DOHH2 (cell line): ENCODE measurements at regions not wholly inside any gene's neighbourhood (a gene's known extent, or its start where the extent isn't known, plus 50 kb on each side); places are given as distances from the start of the nearest gene placed in this dataset.

Source experiments
- H3F3A ChIP-seq: fragments of 200-600 bp; sonication (generic), shearing (Covaris generic); 2 replicates; pipeline ENCODE4 v1.6.0; 2016; ENCODE audit warnings: antibody characterized with exemption, mild to moderate bottlenecking; ENCODE audit not compliant: control insufficient read depth, insufficient read depth
- H3K27ac ChIP-seq: fragments of 200-600 bp; sonication (generic); 2 replicates; pipeline ENCODE4 v1.5.1; 2014; ENCODE audit warnings: low read depth, mild to moderate bottlenecking, low read length, moderate library complexity
- H3K27me3 ChIP-seq: fragments of 200-600 bp; sonication (generic); 2 replicates; pipeline ENCODE4 v1.6.1; 2014; ENCODE audit warnings: mild to moderate bottlenecking, low read length, mixed read lengths; ENCODE audit not compliant: control insufficient read depth
- H3K36me3 ChIP-seq: fragments of 200-600 bp; sonication (generic); 2 replicates; pipeline ENCODE4 v1.6.1; 2014; ENCODE audit warnings: mild to moderate bottlenecking, low read length, moderate library complexity, mixed read lengths; ENCODE audit not compliant: control insufficient read depth
- H3K4me1 ChIP-seq: fragments of 200-600 bp; sonication (generic); 2 replicates; pipeline ENCODE4 v1.6.1; 2014; ENCODE audit warnings: mild to moderate bottlenecking, low read length, mixed read lengths; ENCODE audit not compliant: control insufficient read depth
- H3K4me2 ChIP-seq: fragments of 200-600 bp; sonication (generic); 2 replicates; pipeline ENCODE4 v1.6.0; 2014; ENCODE audit warnings: mild to moderate bottlenecking, low read length, moderate library complexity
- H3K4me3 ChIP-seq: fragments of 200-600 bp; sonication (generic); 2 replicates; pipeline ENCODE4 v1.5.1; 2014; ENCODE audit warnings: mild to moderate bottlenecking, low read length, mixed read lengths
- H3K79me2 ChIP-seq: fragments of 200-600 bp; sonication (generic); 2 replicates; pipeline ENCODE4 v1.6.1; 2014; ENCODE audit warnings: mild to moderate bottlenecking, low read length, mixed read lengths; ENCODE audit not compliant: control insufficient read depth
- H3K9me2 ChIP-seq: fragments of 200-600 bp; sonication (generic); replicated peaks from 2 replicates; pipeline ENCODE4 v1.6.1; 2014; ENCODE audit warnings: mild to moderate bottlenecking, low read length, mixed read lengths; ENCODE audit not compliant: control insufficient read depth
- H3K9me3 ChIP-seq: fragments of 200-600 bp; sonication (generic); 2 replicates; pipeline ENCODE4 v1.6.1; 2014; ENCODE audit warnings: antibody characterized with exemption, low read length, mixed read lengths; ENCODE audit not compliant: control insufficient read depth, insufficient read depth
- H4K20me1 ChIP-seq: fragments of 200-600 bp; sonication (generic); 2 replicates; pipeline ENCODE4 v1.6.0; 2014; ENCODE audit warnings: low read depth, mild to moderate bottlenecking, antibody characterized with exemption, low read length, moderate library complexity; ENCODE audit not compliant: control insufficient read depth, insufficient read depth
- CTCF ChIP-seq: fragments of 200-600 bp; sonication (generic); IDR thresholded peaks from one replicate; pipeline ENCODE4 v1.5.1; 2014; ENCODE audit warnings: antibody characterized with exemption, mild to moderate bottlenecking, low read depth, low read length; ENCODE audit not compliant: poor library complexity, severe bottlenecking
- EZH2phosphoT487 ChIP-seq: fragments of 200-600 bp; sonication (generic); IDR thresholded peaks from 2 replicates; pipeline ENCODE4 v1.6.1; 2017; ENCODE audit warnings: borderline replicate concordance, mild to moderate bottlenecking, antibody characterized with exemption, low read length, moderate library complexity, mixed read lengths

- no peaks in the 10 kb centered on the region; the same call in 1 of the 2 replicates for H3K4me1 ChIP-seq
- H3K9me2 ChIP-seq = no peaks in the 10 kb centered on the region
- H3K79me2 ChIP-seq = no peaks in the 10 kb centered on the region
- H4K20me1 ChIP-seq = no peaks in the 10 kb centered on the region
- no peak overlapping the region for H3K27ac ChIP-seq
- TF ChIP-seq EZH2phosphoT487 (no peak), CTCF (no peak)
- H3K9me3 ChIP-seq = no peaks in the 10 kb centered on the region
- no peaks in the 10 kb centered on the region for H3K36me3 ChIP-seq
- H3K27me3 ChIP-seq = no peaks in the 10 kb centered on the region
- H3F3A ChIP-seq = no peaks in the 10 kb centered on the region
- H3K4me3 ChIP-seq = no peak overlapping the region
- no peak overlapping the region for H3K4me2 ChIP-seq
Measured at GRCh38 chr10:23885853-23886252, 323.1 kb upstream of the KIAA1217 start.

DNA sequence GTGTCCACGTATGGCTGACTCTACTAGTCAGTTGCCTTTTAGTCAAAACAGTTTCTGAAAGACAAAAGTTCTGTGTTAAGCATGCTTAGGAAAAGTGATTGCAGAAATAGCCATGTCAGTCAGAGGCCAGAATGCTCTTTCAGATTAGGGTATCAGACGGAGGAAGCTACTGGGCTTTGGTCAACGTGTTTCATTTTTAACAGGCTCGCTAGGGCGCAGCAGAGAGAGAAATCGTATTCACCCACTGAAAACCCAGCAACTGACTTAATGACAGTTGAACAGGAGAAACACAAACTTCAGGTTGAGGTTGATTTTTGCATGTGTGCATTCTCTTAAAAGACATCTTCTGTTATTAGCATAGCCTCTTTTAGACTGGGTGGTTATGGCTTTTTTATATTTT lies 322.6 kb upstream of the KIAA1217 start:
- Histone ChIP-seq H4K20me1 (no peaks in the 10 kb centered on the region), H3K79me2 (no peaks in the 10 kb centered on the region), H3K4me3 (no peak overlapping the region), H3K9me2 (no peaks in the 10 kb centered on the region), H3K27me3 (no peaks in the 10 kb centered on the region), H3K4me1 (no peaks in the 10 kb centered on the region; the same call in 1 of the 2 replicates), H3F3A (no peaks in the 10 kb centered on the region), H3K27ac (no peak overlapping the region), H3K9me3 (no peaks in the 10 kb centered on the region), H3K4me2 (no peak overlapping the region), H3K36me3 (no peaks in the 10 kb centered on the region)
- TF ChIP-seq EZH2phosphoT487 (no peak), CTCF (no peak)

- H3K4me3 ChIP-seq = no peak overlapping the region
- no peaks in the 10 kb centered on the region for H4K20me1 ChIP-seq
- no peaks in the 10 kb centered on the region for H3K27me3 ChIP-seq
- H3K9me2 ChIP-seq = no peaks in the 10 kb centered on the region
- H3K4me1 ChIP-seq = no peaks in the 10 kb centered on the region
- H3K36me3 ChIP-seq = no peaks in the 10 kb centered on the region
- H3K4me2 ChIP-seq = no peak overlapping the region
- no peaks in the 10 kb centered on the region for H3K79me2 ChIP-seq
- H3K27ac ChIP-seq = no peak overlapping the region
- H3F3A ChIP-seq = no peaks in the 10 kb centered on the region
- TF ChIP-seq CTCF (no peak), EZH2phosphoT487 (no peak)
- H3K9me3 ChIP-seq = no peaks in the 10 kb centered on the region
Measured at GRCh38 chr10:23891301-23891700, 317.6 kb upstream of the KIAA1217 start.

DNA sequence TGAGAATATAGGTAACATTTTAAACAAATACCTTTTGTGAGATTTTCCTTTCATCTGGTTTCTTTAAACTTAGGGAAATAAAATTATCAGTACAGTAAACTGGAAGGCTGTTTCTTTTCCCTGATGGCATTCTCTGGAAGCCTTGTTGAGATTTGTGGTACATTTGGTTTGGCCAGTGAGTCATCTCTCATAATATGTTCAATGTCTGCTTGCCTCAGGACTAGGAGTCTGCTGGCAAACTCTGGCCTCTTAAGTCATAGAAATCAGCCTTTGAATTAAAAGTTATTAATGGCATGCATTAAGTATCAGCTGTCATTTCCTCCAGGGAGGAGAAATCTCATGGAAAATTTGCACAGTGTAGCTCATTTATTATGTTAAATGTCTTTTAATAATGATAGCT lies 316.6 kb upstream of the KIAA1217 start:
- no peaks in the 10 kb centered on the region for H3F3A ChIP-seq
- no peak for TF ChIP-seq CTCF
- TF ChIP-seq EZH2phosphoT487 = no peak
- H3K9me3 ChIP-seq = no peaks in the 10 kb centered on the region
- no peaks in the 10 kb centered on the region for H3K9me2 ChIP-seq
- H3K4me3 ChIP-seq = no peak overlapping the region
- no peak overlapping the region for H3K4me2 ChIP-seq
- H3K27ac ChIP-seq = no peak overlapping the region
- H4K20me1 ChIP-seq = no peaks in the 10 kb centered on the region
- no peaks in the 10 kb centered on the region for H3K36me3 ChIP-seq
- no peaks in the 10 kb centered on the region for H3K79me2 ChIP-seq
- no peaks in the 10 kb centered on the region for H3K27me3 ChIP-seq
- H3K4me1 ChIP-seq = no peaks in the 10 kb centered on the region
